Sigmoid colon (tissue), 4 donors: ENCODE measurements at regions not wholly inside any gene's neighbourhood (a gene's known extent, or its start where the extent isn't known, plus 50 kb on each side); places are given as distances from the start of the nearest gene placed in this dataset.

Experiments
- EP300 ChIP-seq, 4 donors: sonication (generic); formaldehyde crosslinking; IDR thresholded peaks; one replicate each; pipeline ENCODE4 v1.6.1; 2017; ENCODE audit warnings: antibody characterized with exemption in 4 of 4
- POLR2A ChIP-seq, 2 donors: fragments of 450-650 bp; IDR thresholded peaks; one replicate each; pipeline ENCODE4 v1.6.1; 2016; ENCODE audit warnings: antibody characterized with exemption in 2 of 2, mild to moderate bottlenecking in 2 of 2, moderate library complexity in 2 of 2
- POLR2AphosphoS5 ChIP-seq, 4 donors: sonication (generic); formaldehyde crosslinking; IDR thresholded peaks; one replicate each; pipeline ENCODE4 v1.6.1; 2017; ENCODE audit warnings: antibody characterized with exemption in 4 of 4
- TF ChIP-seq, protein P1 (sequence below), 4 experiments: fragments of 450-650 bp in 3 of 4; fragments of 200-600 bp in 1 of 4; IDR thresholded peaks; one replicate each; pipeline ENCODE4 v1.5.1; 2016 to 2019; ENCODE audit warnings: antibody characterized with exemption in 4 of 4, mild to moderate bottlenecking in 3 of 4, moderate library complexity in 2 of 4

DNA sequence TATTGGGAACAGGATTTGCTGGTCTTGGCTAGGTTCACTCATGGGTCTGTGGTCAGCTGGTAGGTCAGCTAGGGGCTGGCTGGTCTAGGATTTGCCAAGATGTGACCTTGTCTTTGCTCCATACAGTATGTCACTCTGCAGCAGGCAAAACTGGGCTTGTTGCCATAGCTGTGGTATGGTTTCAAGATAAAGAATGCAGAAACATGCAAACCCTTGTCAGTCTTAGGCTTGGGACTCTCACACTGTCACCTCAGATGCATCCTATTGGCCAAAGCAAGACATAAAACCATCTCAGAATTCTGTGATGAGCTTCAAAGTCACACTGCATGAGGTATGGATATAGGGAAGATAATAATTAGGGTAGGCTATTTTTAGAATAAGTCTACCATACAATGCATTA, 66.6 kb upstream of the TBC1D5 start:
- TF ChIP-seq, protein P1, sequence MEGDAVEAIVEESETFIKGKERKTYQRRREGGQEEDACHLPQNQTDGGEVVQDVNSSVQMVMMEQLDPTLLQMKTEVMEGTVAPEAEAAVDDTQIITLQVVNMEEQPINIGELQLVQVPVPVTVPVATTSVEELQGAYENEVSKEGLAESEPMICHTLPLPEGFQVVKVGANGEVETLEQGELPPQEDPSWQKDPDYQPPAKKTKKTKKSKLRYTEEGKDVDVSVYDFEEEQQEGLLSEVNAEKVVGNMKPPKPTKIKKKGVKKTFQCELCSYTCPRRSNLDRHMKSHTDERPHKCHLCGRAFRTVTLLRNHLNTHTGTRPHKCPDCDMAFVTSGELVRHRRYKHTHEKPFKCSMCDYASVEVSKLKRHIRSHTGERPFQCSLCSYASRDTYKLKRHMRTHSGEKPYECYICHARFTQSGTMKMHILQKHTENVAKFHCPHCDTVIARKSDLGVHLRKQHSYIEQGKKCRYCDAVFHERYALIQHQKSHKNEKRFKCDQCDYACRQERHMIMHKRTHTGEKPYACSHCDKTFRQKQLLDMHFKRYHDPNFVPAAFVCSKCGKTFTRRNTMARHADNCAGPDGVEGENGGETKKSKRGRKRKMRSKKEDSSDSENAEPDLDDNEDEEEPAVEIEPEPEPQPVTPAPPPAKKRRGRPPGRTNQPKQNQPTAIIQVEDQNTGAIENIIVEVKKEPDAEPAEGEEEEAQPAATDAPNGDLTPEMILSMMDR (IDR thresholded peaks at IDR 0.05) = no peak
- TF ChIP-seq EP300 (IDR thresholded peaks at IDR 0.05) (no peak), POLR2A (IDR thresholded peaks at IDR 0.05) (no peak), POLR2AphosphoS5 (IDR thresholded peaks at IDR 0.05) (no peak)
